AG04449 (cell line): ENCODE measurements at regions not wholly inside any gene's neighbourhood (a gene's known extent, or its start where the extent isn't known, plus 50 kb on each side); places are given as distances from the start of the nearest gene placed in this dataset.

Experiments
- CTCF ChIA-PET: fragments of 350-600 bp; formaldehyde crosslinking; extraction: SDS; loops from one replicate; lab custom pipeline; 2021; ENCODE audit warnings: antibody characterized with exemption; lab: Yijun Ruan, JAX
- POLR2A ChIA-PET: fragments of 400-600, 350-600 bp; formaldehyde crosslinking; extraction: SDS; loops from one replicate; lab custom pipeline; 2020; ENCODE audit warnings: antibody characterized with exemption, inconsistent platforms; lab: Yijun Ruan, JAX
- DNase-seq: peaks from one replicate; pipeline ENCODE4 v3.0.0-alpha.2; 2010; ENCODE audit warnings: low read depth, low spot score
- H3K4me3 ChIP-seq: 2 replicates; pipeline ENCODE4 v1.5.1; 2011; ENCODE audit warnings: low read depth, mild to moderate bottlenecking, control low read depth, low read length
- TF ChIP-seq, protein P1 (sequence below): IDR thresholded peaks from one replicate; pipeline ENCODE4 v1.5.1; 2011; ENCODE audit warnings: mild to moderate bottlenecking, moderate library complexity, low read length, control low read depth, inconsistent platforms; ENCODE audit not compliant: insufficient read depth; ENCODE audit errors: missing control alignments

DNA sequence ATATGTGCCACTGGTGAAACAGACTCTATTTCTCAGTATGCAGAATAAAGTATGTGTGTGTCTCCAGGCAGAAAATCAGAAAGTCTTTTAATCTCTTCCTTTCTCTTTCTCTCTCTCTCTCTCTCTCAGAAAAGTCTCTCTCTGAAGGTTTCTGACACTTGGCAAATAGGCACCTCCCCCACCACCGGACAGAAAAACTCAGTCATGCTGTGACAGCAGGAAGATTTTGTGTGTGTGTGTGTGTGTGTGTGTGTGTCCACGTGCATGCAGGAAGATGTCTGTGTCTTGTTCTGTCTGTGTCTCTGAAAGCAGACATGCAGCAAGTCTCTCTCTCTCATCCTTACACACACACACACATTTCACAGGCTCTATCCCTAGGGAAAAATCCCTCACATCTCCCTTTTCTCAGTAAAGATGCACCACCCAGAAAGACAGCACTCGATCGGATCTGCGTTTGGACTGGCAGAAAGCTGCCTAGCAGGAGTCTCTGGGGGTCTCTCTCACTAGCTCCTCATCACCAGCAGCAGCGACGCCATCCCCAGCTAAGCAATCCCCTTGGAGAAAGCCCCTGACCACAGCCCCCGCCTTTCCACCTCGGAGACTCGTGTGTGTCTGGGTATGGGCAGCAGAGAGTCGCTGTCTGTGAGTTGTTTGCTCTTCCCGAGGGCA is 98.3 kb downstream of the EDN3 start:
- CTCF ChIA-PET: no interaction called here
- no peak overlapping the region for H3K4me3 ChIP-seq
- POLR2A ChIA-PET: no interaction called here
- DNase-seq: no peak
- TF ChIP-seq, protein P1, sequence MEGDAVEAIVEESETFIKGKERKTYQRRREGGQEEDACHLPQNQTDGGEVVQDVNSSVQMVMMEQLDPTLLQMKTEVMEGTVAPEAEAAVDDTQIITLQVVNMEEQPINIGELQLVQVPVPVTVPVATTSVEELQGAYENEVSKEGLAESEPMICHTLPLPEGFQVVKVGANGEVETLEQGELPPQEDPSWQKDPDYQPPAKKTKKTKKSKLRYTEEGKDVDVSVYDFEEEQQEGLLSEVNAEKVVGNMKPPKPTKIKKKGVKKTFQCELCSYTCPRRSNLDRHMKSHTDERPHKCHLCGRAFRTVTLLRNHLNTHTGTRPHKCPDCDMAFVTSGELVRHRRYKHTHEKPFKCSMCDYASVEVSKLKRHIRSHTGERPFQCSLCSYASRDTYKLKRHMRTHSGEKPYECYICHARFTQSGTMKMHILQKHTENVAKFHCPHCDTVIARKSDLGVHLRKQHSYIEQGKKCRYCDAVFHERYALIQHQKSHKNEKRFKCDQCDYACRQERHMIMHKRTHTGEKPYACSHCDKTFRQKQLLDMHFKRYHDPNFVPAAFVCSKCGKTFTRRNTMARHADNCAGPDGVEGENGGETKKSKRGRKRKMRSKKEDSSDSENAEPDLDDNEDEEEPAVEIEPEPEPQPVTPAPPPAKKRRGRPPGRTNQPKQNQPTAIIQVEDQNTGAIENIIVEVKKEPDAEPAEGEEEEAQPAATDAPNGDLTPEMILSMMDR: no peak

DNA sequence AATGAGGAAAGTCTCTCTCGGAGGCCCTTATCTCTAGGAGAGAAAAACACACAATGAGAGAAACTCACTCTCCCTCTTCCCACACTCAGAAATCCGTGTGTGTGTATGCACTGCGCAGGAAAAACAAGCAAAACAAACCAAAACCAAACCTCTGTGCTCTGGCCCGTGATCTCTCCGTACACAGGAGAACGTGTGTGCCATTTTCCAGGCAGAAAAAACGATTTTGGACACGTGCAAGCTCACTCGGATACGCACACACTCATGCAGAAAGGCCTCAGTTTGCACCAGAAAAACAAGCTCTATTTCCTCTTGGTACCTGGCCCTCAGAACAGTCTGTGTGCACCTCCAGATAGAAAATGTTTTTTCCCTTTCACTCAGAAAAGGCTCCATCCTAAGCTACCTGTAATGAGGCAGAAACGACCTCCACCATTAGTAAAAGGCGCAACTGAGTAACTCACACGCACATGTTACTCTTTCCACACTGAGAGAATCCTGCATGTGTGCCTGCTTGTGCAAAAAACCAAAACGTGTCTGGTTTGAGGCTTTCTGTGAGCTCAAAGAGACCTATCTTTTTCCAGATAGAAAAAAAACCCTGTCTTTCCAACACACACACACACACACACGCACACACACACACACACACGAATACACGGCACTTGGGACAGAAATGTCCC is 99.2 kb downstream of the EDN3 start:
- ChIA-PET POLR2A (no interaction called here), CTCF (interaction anchor here (1.3 kb wide), 1 partner anchor 12 kb away, joined by 3 read pairs; no protein-coding TSS in a partner anchor)
- TF ChIP-seq, protein P1: no peak
- DNase-seq: no peak
- no peak overlapping the region for H3K4me3 ChIP-seq

DNA sequence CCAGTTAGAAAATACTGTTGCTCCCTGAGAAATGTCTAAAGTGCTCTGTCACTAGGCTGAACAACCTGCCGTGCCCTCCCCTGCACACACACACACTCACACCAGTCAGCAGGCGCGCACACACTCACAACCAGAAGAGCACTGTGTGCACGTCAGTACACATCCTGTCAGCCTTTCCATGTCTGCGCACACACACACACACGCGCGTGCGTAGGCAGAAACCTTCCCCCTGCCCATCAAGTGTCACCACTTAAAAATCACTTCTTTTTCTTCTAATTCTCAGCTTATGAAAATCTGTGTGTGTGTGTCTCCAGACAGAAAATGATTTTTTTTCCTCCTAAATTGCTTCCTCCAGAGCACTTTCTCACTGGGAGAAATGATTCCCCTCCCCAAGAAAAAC is 100.3 kb downstream of the EDN3 start:
- CTCF ChIA-PET: no interaction called here

GRCh38 chr20:59402681-59403080 is 102.3 kb downstream of the EDN3 start:
- POLR2A ChIA-PET: no interaction called here
- no peak for DNase-seq
- TF ChIP-seq, protein P1: no peak
- no peak overlapping the region for H3K4me3 ChIP-seq
- CTCF ChIA-PET: interaction anchor here (0.7 to 2.3 kb wide), 9 partner anchors 9 to 532 kb away, joined by 3 to 15 read pairs (median 3); no protein-coding TSS in a partner anchor

More for the DNA sequence above, 100.3 kb downstream of the EDN3 start:
- DNase-seq: no peak
- no peak overlapping the region for H3K4me3 ChIP-seq
- TF ChIP-seq, protein P1: no peak
- POLR2A ChIA-PET: no interaction called here

- H3K4me3 ChIP-seq: peak overlapping the region; percentile 23; the same call in 1 of the 2 replicates
- TF ChIP-seq, protein P1: peak; percentile 96
- DNase-seq: no peak
- CTCF ChIA-PET: interaction anchor here (0.7 to 3.0 kb wide), 23 partner anchors 9 to 536 kb away, joined by 3 to 15 read pairs (median 3); no protein-coding TSS in a partner anchor
- POLR2A ChIA-PET: no interaction called here
Measured at GRCh38 chr20:59403261-59403961, 103.0 kb downstream of the EDN3 start.
